GM21423 (cell line): ENCODE measurements at regions not wholly inside any gene's neighbourhood (a gene's known extent, or its start where the extent isn't known, plus 50 kb on each side); places are given as distances from the start of the nearest gene placed in this dataset.

Experiments used
- ATAC-seq: cut with Tn5 transposase; IDR thresholded peaks from one replicate; pipeline ENCODE4 v1.9.1; 2021; ENCODE audit warnings: mild to moderate bottlenecking, moderate library complexity; ENCODE audit not compliant: unreplicated experiment

DNA sequence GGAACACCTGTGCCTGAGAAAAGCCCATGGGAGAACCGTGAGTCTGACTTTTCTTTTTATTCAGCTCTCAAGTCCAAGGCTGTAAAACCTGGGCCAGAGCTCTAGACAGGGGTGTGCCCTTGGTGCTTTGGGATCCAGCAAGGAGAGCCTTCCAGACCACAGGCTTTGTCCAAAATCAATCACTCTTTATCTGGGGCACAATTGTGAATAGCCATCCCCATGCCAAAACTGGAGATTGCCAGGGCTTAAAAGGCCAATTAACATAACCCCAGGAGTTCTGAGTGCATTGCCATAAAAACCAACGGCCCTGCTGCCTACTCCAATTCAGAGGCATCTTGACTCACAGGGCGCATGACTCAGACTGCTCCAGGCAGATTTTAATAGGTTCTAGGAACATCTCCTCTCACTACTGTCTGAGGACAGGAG is 391.8 kb downstream of the ARHGEF28 start:
- ATAC-seq, result no peak

DNA sequence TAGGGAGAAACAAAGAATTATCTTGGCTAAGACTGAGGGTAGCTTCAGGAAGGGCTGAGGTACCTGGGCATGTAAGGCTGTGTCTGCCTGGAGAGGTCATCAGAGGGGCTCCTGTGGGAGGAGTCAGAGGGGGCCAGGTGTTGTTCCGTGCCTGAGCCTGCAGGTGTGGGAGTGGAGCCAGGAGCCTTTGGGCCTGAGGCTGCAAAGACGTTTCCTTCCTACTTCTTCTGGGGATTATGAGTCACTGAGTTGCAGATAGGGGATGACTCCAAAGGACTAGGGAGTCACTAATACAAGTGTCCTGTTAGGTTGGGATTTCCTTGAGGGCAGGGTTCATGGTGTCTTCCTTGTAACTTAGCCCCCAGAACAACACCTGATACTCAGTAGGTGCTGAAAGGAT is 391.1 kb downstream of the ARHGEF28 start:
- no peak for ATAC-seq

DNA sequence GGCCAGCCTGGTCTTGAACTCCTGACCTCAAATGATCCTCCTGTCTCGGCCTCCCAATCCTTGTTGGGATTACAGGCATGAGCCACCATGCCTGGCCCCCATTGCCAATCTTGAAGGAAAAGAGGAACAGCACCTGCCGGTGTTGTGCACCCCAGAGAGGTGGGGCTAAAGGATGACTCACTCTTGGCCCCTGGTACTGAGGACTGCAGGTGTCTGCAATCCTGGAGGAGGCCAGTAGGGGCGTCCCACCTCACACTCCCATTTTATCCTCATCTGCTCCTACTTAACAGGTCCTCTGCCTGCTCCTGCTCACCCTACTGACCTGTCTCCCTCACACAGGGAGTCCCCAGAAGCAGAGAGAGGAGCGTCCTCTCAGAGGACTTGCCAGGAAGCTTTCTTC is 390.4 kb downstream of the ARHGEF28 start:
- ATAC-seq, result no peak

DNA sequence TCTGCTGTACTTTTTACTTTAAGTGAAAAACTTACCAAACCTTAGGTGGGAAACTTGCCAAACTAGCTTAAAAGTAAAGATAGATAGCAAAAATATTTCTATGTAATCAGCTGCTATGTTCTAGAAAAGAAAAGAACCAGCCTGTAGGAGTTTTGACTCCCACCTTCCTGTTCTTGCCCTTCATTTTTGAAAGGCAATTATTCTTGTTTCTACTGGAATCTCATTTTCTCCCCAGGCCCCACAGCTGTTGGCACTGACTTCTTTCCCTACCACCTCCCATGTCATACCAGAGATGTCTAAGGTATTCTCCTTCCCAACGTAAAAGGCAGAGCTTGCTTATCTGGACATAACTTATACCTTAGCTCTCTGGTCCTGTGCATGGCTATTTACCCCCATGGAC is 389.7 kb downstream of the ARHGEF28 start:
- ATAC-seq, result no peak

DNA sequence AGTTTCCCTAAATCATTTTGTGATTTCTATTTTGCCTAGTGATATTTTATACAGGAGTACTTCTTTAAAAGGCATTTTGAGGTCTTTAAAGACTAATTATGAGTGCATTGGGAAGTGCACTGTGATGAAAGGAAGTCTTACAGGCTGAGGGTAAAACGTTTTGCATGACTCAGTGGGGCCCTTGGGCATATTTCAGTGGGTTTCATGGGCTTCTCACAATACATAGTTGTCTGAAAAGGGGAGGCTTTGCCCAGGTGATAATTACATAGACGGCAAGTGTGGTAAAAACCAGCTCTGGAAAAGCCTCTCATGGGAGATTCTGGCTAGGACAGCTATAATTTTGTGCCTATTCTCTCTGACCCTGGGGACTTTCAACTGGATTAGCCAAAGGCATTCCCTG is 387.2 kb downstream of the ARHGEF28 start:
- no peak for ATAC-seq

DNA sequence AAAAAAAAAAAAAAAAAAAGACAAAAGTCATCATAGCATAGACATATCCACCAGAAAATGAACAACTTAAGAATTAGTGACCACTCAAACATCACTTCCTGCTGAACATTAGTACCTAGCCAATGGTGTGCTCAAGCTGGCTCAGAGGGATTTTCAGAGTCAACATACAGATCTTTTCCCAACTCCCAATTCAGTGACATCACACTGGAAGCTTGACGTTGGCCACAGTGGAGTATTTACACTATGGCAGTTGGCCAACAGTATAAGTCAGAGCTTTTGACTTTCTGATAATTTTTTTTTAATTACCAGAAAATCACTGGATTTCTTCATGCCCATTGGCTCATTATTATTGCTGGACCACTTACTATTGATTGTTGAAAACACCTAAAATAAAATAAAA is 383.5 kb downstream of the ARHGEF28 start:
- ATAC-seq, result no peak

DNA sequence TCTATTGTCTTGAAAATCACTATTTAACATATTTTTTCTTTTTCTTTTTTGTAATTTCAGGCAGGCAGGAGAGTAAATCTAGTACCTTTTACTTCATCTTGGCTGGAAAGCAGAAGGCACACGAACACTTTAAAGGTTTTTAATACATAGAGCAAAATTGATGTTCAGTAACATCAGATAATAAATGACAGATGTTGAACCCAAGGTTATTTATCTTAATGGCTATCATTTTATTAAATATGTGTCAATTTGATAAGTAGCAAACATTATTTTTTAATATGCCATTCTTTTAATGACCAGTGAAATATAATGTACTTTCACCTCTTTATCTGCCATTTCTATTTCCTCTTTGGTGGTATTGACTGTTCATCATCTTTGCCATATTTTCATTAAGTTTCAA is 381.2 kb downstream of the ARHGEF28 start:
- ATAC-seq, result no peak

DNA sequence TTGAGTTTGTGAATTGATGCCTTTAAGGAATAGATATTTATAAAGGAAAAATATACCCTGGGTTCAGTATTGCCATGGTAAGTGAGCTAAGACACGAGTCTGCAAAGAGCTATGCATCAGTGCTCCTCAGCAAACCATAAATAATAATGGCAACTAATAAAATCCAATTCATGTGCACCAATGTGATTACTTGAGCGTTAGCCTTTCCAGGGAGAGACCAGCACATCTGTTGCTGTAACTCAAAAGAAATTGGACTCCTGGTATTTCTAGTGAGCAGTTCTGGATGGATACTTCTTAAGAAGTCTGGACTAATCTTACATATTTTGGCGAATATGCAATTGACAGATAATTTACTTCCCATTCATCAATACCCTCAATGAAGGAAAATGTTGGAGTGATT is 373.3 kb downstream of the ARHGEF28 start:
- ATAC-seq, result no peak

DNA sequence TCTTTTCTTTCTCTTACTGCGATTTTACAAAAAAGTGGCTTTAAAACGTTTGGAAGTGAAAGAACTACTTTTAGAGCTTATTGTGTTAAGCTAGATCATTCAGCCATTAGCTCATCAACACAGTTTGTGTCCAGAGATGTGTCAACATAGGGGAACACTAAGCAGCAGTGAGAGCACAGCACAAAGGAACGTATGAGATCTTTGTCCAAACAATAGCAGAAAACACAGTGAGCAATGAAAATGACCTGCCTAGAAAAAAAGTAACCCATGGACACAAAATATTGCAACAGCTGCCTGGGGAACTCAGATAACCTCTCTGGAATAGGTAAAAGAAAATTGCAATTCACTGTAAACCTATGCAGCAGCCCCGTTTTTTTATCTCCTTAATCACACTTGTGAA is 372.5 kb downstream of the ARHGEF28 start:
- ATAC-seq, result no peak

DNA sequence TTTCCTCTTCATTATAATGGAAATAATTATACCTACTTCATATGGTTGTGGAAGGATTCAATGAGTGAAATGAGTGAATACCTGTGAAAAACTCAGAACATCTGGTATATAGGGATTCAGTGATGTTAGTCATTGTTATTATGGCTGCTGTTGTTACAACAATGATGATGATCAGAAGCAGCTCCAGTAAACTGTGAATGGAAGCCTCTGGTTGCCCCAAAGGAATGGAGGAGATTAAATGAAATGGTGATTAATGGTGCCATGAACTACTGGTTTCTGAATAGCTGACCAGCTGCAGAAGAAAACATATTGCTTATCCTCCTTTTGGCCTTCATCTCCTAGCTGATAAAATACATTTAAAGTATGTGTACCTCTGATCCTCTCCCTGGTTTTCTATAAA is 372.0 kb downstream of the ARHGEF28 start:
- no peak for ATAC-seq

DNA sequence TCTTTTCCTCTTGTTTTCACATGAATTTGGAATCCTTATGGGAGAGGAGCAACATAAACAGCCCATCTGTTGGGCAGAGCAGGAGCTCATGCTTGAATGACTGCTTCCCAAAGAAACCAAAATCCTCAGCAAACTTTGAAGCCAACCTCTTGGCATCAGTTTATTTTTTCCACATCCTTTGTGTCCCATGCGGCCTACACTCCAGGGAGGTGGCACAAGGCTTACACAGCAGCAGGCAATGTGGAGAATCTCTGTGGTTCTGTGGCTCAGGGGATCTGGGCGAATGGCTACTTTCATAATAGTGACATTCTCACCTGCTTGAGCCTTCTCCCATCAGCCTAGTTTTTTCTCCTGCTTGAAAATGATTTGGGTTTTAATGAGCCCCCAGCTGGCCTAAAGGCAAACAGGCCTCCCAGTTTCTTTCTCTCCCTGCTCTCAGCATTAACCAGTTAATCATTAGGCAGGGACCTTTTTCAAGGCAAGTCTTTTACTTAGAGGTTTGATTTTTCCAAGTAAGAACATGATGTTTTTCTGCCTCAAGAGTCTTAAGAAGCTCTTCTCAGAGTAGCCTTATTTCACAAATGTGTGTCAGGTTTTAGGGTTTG is 370.3 kb downstream of the ARHGEF28 start:
- ATAC-seq, result no peak

DNA sequence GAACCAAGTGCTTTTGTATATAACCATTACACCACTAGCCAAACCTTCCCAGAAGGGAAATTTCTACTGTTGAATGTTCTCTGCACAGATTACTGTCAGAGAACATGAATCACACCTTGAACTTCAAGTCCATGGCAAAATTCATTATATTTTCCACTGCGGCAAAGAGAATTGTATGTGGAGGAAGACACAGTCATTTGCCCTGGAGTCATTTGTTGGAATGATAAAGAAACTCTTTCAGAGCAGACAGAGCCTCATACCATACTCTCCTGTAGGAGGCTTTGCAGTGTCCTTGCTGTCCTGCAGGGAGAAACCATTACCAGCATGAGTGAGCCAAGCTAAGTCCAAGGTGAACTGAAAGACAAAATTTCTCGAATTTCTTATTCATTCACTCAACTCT is 369.0 kb downstream of the ARHGEF28 start:
- ATAC-seq, result no peak
